NCI-H524 (cell line): ENCODE measurements at regions not wholly inside any gene's neighbourhood (a gene's known extent, or its start where the extent isn't known, plus 50 kb on each side); places are given as distances from the start of the nearest gene placed in this dataset.
"Not testable (repeated sequence)": the region's sequence is repeated elsewhere in the genome, so short reads cannot be mapped to it uniquely, and the experiment has no call there.

Experiments used
- DNase-seq, 2 experiments: peaks; one replicate each; lab custom pipeline; 2025; lab: John Stamatoyannopoulos, UW

DNA sequence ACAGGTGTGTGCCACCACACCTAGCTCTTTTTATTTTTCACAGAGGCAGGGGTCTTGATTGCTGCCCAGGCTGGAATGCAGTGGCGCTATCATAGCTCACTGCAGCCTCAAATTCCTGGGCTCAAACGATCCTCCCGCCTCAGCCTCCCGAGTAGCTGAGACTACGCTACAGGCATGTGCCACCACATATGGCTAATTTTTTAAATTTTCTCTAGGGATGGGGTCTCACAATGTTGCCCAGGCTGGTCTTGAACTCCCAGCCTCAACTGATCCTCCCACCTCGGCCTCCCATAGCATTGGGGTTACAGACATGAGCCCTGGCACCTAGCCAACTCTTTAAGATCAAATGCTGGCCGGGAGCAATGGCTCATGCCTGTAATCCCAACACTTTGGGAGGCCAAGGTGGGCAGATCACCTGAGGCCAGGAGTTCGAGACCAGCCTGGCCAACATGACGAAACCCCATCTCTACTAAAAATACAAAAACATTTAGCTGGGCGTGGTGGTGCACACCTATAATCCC, 50.6 kb upstream of the MYL10 start:
- DNase-seq = not testable (repeated sequence)

DNA sequence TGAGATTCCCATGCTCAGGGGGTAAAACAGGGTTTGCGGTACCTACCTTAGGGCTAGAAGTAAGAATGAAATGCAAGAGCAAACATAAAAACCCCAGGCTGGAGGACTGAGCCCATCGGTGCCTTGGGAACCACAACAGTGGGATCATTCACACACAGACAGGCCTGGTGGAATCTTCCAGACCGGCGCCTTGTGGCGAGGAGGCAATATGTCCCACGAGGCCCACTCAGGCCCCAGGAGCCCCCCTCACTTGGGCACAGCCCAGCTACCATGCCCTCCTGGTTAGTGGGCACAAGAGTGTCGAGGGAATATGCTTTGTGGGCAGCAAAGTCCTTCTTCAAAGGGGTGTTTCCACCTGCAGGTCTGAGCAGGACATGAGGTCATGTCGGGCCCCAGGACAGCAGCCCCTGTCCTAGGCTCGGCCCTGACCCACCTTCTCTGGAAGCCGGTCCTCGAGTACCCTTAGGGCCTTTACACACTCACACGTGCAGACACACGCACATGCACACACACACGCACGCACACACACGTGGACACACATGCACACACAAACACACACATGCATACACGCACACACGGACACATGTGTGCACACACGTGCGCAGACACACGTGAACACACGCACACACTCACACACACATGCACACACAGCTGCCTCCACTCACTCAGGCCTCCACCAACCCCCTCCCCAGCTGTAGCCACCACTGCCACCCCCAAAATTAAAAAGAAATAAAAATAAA, 51.5 kb upstream of the MYL10 start:
- DNase-seq = no peak

DNA sequence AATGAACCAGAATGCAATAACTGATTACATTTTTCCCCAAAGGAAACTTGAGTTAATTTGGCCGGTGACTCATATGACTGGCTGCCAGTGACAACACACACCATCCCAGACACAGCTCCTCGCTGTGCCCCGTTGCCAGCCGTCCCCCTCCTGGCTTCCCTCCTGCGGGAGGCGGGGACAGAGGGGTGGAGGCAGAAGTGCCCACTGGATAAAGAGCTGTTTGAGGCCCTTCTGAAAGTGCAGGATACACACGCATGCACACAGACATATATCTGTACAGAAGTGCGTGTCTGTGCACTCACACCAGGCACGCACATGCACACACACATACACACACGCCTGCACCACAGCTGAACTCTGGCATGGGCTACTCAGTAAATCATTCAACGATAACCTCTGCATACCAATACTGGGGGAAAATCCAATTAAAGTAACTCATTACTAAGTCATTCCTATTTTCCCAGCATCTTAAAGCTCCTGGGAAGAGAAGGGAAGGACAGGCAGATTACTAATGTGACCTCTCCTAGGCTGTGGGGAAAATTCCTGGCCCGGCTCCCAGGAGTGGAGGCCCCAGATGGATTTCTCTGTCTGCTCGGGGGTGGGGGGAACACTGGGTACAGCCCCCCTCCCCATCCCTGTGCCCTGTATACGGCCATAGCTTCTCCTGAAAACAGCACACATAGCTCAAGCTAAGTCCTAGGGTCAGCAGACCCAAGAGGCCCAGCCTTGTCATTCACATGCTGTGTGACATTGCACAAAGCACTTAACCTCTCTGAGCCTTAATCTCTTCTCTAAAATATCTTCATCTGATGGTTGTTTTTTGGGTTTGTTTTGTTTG, 52.3 kb upstream of the MYL10 start:
- peak in 1 of 2 experiments; percentile 8 for DNase-seq

DNA sequence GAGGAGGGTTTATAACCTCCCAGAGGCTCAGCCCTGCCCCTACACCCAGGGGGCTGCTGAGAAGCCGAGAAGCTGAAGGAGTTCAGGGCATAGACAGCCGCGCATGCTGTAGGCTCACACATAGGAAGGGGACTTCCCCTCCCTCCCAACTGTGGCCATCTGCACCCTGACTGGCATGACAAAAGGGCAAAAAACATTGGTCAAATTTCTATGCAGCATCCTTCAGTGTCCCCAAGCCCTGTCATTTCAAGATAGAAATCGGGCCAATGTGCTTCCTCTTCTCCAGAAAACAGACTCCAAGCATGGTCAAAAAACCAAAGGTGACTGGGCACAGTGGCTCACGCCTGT, 55.9 kb upstream of the MYL10 start:
- DNase-seq = peak in 1 of 2 experiments; percentile 7

DNA sequence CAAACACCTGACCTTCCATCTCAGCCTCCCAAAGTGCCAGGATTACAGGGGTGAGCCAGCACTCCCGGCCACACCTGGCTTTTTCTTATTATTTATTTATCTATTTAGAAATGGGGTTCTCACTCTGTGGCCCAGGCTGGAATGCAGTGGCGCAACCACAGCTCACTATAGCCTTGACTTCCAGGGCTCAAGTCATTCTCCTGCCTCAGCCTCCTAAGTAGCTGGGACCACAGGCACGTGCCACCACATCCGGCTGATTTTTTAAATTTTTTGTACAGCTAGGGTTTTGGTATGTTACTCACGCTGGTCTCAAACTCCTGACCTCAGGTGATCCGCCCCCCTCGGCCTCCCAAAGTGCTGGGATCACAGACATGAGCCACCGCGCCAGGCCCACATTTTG, 56.9 kb upstream of the MYL10 start:
- no peak for DNase-seq

DNA sequence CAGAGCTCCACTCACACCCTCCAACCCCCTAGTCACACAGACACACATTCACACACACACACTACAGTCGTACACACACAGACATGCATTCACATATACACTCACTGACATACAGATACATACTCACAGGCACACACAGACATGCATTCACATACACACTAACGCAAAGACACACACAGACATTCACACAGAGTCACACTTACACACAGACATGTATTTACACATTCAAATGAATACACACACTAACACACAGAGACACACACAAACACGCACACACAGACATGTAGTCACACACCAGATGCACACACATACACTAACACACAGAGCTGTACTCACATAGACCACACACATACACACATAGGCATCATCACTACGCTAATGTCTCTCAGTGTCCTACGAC, 58.0 kb upstream of the MYL10 start:
- DNase-seq = no peak

DNA sequence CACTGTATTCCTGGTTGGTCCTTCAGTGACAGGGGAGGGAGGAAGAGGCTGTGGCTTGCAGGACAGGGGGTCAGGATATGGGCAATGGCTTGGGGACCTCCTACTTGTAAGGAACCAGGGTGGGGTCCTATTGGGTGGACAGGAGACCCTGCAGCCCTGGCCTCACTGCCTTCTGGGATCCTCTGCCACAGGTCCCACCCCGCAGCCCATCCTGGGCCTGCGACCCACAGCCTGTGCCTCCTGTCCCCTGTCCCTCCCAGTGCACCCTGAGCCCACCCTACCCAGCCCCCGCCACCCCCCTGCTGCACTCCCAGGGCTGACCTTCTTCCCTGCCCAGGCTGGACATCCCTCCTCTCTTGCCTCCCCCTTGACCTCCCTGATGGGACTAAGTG, 58.7 kb upstream of the MYL10 start:
- DNase-seq = no peak

DNA sequence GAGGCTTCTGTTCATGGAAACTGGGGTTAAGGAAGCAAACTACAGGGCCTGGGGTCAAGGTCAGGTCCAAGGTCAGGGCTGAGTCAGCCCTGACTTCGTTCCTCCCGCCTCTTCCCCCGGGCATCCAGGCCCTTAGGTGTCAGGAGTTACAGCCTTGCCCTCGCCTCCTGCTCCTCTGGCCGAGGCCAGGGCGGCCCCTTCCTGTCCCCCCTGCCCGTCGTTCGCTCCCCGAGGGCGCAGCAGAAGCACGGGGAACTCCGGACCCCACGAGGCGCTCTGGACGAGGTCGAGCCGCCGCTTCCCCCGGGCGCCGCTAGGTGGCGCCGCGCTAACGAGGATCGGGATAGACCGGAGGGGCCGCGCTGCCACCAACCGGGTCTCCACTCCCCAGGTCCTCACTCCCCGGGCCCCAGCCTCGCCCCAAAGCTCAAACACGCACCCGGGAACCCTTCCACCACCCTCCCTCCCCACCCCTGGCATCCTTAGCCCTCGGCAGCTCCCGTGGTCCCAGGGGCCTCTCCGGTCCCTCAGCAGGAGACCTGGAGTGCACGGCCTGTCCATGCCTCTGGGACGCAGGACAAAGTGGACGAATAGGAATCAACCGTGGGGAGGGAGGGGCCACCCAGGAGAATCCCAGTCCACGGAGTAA, 59.2 kb upstream of the MYL10 start:
- peak; percentile 50 to 58 for DNase-seq

DNA sequence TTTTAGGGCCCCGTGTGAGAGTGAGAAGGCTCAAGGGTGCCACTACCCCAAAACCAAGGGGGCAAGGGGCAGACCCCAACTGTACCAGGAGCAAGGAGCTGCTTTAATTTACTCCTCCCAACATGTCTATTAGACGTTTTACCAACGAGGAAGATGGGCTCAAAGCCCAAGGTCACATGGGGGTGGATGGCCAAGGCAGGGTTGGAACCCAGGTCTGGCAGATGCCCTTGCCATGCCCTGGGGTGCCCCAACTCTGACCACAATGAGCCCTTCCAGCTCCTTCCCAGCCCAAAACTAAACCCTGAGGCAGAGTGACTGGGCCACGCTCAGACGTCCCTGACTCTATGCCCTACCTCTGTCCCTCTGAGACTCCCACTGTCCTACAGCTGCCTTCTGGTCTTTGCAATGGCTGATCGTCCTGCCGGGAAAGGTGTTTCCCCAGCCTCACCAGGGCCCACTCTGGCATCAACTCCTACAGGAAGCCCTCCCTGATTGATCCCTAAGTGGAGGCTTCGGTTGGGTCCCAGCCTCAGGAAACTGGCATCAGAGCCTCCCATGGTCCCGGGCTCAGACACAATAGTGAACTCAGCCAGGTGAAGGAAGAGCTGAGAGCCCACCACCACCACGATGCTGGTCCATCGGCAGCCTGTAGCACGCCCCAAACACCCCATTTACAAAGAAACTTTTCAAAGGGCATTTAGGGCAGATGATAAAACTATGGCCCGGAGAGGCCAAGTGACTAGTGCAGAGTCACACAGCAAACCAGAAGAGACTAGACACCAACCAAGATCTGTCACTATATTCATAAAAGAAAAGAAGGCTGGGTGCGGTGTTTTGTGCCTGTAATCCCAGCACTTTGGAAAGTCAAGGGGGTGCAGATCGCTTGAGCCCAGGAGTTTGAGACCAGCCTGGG, 60.2 kb upstream of the MYL10 start:
- no peak for DNase-seq

DNA sequence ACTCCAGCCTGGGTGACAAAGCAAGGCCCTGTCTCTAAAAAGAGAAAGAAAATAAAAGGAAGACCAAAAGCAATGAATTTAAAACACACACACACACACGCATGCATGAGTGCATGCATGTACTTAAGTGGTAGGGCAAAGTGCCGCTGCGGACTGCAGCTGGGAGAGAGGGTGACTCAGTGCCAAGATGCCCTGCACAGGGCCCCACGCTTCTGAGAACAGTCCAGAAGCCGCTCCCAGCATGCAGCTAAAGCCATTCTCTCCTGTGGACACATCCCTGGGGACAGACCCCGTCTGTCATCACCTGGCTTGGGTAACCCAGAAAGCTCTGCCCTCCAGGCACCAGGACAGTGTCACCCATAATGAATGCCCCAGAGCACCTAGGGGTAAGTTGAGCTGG, 61.0 kb upstream of the MYL10 start:
- DNase-seq = no peak

DNA sequence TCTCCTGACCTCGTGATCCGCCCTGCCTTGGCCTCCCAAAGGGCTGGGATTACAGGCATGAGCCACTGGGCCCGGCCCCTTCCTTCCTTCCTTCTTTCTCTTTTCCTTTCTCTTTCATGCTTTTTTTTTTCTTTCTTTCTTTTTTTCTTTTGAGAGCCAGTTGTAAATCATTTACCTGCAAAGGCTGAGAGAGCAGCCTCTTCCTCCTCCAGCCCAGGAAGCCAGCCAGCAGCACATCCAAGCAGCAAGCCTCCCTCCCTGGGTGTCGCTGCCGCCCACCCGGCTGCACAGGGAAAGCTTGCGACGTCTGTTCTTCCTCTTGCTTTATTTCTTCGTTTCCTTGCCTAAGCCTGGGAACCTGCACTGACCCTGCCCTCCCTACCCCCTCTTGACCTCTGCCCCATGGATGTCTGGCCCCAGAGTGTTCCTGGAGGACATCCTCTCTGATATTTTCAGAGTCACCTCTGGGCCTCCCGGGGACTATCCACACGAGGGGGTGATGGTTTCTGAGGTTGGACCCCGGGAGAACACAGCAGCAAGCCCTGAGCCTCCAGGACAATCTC, 62.8 kb upstream of the MYL10 start:
- DNase-seq = no peak

DNA sequence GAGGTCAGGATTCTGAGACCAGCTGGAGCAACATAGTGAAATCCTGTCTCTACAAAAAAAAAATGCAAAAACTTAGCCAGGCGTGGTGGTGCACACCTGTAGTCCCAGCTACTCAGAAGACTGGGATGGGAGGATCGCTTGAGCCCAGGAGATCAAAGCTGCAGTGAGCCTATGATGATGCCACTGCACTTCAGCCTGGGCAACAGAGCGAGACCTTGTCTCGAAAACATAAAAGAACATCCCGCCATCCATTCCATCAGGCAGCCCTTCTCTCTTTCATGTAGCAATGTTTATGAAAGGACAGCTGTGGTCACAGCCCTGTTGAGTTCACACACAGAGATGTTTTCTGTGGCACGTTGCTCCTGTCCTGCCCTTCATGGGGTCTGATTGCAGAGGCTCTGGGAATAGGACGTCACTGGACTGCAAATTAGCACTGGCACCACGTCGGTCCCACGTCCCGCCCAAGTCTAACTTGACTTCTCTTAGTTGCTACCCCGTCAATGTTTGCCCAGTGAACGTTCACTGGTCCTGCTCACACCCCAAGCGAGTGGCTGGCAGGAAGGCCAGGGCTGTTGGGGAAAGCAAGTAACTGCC, 64.5 kb upstream of the MYL10 start:
- DNase-seq = no peak

DNA sequence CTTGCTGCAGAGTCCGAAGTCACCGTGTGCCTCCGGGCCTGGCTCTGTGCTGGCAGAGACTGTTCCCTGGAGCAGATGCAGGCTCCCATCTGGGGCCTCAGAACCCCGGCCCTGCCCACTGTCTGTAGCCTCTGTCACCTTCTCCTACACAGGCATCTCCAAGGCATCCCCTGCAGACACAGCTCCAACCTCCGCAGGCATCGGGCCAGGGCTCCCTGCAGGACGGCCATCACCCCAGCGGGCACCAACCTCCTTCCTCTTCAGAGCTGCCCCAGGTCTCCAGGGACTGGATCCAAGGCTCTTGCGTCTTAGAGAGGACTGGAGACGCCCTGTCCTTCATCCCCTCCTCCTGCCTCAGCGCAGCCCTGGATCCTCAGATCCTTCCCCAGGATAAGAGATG, 69.9 kb upstream of the MYL10 start:
- peak in 1 of 2 experiments; percentile 5 for DNase-seq

DNA sequence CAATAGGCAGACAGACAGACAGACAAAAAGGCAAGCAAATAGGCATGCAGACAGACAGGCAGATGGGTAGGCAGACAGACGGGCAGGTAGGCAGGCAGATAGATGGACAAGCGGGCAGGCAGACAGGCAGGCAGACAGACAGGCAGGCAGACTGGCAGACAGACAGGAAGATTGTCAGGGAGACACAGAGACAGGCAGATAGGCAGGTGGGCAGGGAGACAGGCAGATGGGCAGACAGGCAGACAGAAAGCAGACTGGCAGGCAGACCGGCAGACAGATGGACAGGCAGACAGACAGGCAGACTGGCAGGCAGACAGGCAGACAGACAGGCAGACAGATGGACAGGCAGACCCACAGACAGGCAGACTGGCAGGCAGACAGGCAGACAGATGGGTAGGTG, 70.3 kb upstream of the MYL10 start:
- DNase-seq = peak in 1 of 2 experiments; percentile 36

DNA sequence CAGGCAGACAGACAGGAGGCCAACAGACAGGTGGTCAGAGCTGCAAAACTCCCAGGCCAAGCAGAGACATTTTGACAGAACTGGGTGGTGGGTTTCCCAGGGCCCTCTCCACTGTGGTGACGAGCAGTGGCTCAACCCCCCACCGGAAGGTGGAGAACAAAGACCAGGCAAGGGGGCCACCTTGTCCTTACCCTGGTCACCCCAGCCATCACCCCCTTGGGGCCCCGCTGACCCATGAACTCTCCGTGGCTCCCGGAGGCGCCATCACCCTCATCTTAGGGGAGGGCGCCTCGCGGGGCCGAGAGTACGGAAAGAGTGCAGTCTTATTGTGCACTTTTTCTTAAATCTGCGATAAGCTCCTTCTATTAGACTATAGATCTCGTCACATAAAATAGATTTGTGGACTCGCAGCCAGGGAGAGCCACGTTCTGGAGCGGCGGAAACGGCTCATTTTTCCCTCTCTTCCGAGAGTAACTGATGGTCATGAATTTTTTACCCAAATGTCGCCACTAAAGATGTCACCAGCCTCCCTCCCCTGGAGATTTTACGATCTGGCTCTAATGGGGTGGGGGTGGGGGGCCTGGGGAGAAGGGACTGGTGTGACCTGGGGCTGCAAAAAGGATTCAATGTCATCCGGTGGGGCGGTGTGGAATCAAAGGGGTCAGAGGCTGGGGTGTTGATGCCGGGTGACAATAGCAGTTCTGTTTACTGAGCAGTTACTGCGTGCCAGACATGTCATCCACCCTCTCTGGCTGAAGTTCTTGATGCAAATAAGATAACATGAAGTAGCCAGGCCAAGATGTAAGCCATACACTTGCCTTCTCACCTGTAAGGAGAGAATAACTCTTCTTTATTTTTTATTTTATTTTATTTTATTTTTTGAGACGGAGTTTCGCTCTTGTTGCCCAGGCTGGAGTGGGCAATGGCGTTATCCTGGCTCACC, 71.1 kb upstream of the MYL10 start:
- no peak for DNase-seq

DNA sequence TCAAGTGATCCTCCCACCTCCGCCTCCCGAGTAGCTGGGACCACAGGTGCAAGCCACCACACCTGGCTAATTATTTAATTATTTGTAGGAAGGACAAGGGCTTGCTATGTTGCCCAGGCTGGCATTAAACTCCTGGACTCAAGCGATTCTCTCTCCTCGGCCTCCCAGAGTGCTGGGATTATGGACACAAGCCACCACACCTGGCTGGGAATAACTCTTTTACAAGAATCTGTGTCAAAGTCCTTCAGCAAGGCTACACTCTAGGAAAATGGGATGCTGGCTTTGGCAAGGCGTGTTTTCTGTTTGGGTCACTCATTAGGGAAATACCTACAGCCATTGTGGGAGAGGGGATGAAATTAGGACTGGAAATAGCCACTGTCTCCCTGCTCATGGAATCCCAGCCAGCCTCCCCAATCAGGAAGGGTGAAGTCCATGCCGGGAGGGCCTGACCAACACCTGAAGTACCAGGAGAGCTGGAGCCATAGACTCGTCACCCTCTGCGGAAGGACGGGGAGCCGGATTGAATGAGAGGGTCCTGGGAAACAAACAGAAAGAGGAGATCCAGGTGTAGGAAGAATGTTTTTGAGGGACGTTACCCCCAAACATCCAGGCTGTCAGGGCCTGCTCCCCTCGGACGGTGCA, 72.2 kb upstream of the MYL10 start:
- DNase-seq = no peak

DNA sequence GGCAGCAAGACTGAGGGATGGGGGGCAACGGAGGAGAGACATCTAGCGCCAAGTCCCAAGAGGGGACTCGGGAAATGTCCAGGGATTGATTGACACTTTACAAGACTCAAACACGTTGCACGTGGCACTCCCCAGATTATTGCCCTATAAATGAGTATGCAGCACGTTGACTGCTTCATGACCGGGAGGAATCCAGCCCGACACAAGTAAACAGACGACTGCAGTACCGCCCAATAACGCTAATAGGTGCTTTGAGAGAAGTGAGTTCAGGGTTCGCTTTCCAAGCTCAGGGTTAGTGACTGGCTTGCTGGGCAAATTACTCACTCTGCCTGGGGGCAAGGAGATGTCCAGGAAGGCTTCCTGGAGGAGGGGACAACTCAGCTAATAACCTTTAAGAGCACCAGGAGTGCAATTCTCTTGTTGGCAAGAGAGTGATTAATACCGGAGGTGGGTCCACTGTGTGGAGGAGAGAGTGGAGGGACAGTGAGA, 73.3 kb upstream of the MYL10 start:
- DNase-seq = no peak

DNA sequence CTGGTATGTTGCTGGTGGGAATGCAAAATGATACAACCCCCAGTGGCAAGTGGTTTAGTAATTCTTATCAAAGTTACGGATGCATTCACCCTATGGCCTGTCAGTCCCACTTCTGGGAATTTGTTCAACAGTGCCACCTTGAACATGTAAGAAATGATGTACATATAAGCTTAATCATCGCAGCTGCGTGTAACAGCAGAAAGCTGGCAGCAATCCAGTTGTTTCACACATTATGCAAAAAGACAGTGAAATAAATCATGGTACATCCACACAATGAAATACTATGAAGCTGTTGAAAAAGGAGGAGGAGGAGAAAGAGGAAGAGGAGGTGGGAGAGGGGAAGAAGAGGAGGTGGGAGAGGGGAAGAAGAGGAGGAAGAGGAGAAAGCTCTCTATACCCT, 76.2 kb upstream of the MYL10 start:
- no peak for DNase-seq

DNA sequence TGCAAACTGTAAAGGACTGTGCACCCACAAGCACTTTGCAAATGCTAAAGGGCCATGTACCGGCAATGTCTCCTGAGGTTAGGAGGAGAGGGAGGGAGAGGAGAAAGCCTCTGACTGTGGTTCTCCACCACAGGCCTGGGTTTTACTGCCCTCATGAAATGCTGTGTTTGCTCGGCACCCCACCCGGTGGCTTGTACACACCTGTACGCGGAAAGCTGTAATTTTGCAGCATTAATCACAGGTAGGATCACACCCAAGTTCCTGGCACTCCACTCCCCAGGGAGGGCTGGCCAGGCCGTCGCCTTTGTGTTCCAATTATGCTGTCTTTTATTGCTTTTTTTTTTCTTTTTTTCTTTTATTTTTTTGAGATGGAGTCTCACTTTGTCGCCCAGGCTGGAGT, 78.5 kb upstream of the MYL10 start:
- no peak for DNase-seq
